ENCODE measurements at regions not wholly inside any gene's neighbourhood (a gene's known extent, or its start where the extent isn't known, plus 50 kb on each side); places are given as distances from the start of the nearest gene placed in this dataset.
"Not testable (repeated sequence)": the region's sequence is repeated elsewhere in the genome, so short reads cannot be mapped to it uniquely, and the experiment has no call there.

GRCh38 chr11:37511425-37511933 lies 913.4 kb upstream of the RAG2 start:
- DNase-seq (ENCODE audit: low spot score): no peak

- no peak for DNase-seq (ENCODE audit: low spot score)
Observed at GRCh38 chr11:37509506-37509905, 911.5 kb upstream of the RAG2 start.

GRCh38 chr11:37506531-37506930 lies 908.5 kb upstream of the RAG2 start:
- DNase-seq (ENCODE audit: low spot score): no peak

GRCh38 chr11:37505406-37505805 lies 907.4 kb upstream of the RAG2 start:
- no peak for DNase-seq (ENCODE audit: low spot score)

GRCh38 chr11:37504921-37505320 lies 906.9 kb upstream of the RAG2 start:
- no peak for DNase-seq (ENCODE audit: low spot score)

GRCh38 chr11:37504060-37504611 lies 906.1 kb upstream of the RAG2 start:
- DNase-seq (ENCODE audit: low spot score): no peak

GRCh38 chr11:37503411-37504059 lies 905.5 kb upstream of the RAG2 start:
- no peak for DNase-seq (ENCODE audit: low spot score)

- no peak for DNase-seq (ENCODE audit: low spot score)
Observed at GRCh38 chr11:37502202-37502601, 904.2 kb upstream of the RAG2 start.

- no peak for DNase-seq (ENCODE audit: low spot score)
Observed at GRCh38 chr11:37500425-37500824, 902.4 kb upstream of the RAG2 start.

GRCh38 chr11:37497326-37497725 lies 899.3 kb upstream of the RAG2 start:
- no peak for DNase-seq (ENCODE audit: low spot score)

- no peak for DNase-seq (ENCODE audit: low spot score)
Observed at GRCh38 chr11:37496201-37496600, 898.2 kb upstream of the RAG2 start.

GRCh38 chr11:37484298-37484697 lies 886.3 kb upstream of the RAG2 start:
- DNase-seq (ENCODE audit: low spot score): no peak

- no peak for DNase-seq (ENCODE audit: low spot score)
Observed at GRCh38 chr11:37483761-37484160, 885.7 kb upstream of the RAG2 start.

GRCh38 chr11:37474889-37475288 lies 876.9 kb upstream of the RAG2 start:
- no peak for DNase-seq (ENCODE audit: low spot score)

- DNase-seq (ENCODE audit: low spot score): no peak
Observed at GRCh38 chr11:37468344-37468743, 870.3 kb upstream of the RAG2 start.

- DNase-seq (ENCODE audit: low spot score): no peak
Observed at GRCh38 chr11:37465221-37465620, 867.2 kb upstream of the RAG2 start.

GRCh38 chr11:37459456-37459855 lies 861.4 kb upstream of the RAG2 start:
- no peak for DNase-seq (ENCODE audit: low spot score)

GRCh38 chr11:37456746-37457145 lies 858.7 kb upstream of the RAG2 start:
- DNase-seq (ENCODE audit: low spot score): no peak

GRCh38 chr11:37451903-37452302 lies 853.9 kb upstream of the RAG2 start:
- no peak for DNase-seq (ENCODE audit: low spot score)

GRCh38 chr11:37450613-37451012 lies 852.6 kb upstream of the RAG2 start:
- no peak for DNase-seq (ENCODE audit: low spot score)

GRCh38 chr11:37449146-37449545 lies 851.1 kb upstream of the RAG2 start:
- DNase-seq (ENCODE audit: low spot score): no peak

- no peak for DNase-seq (ENCODE audit: low spot score)
Observed at GRCh38 chr11:37442576-37442975, 844.5 kb upstream of the RAG2 start.

GRCh38 chr11:37431633-37432230 lies 833.7 kb upstream of the RAG2 start:
- not testable (repeated sequence) for DNase-seq (ENCODE audit: low spot score)

Measured in CD4-positive, alpha-beta T cell treated with Interleukin-2 at 100 ng/mL for 4 hours (primary cell).